B cell (primary cell): ENCODE measurements at regions not wholly inside any gene's neighbourhood (a gene's known extent, or its start where the extent isn't known, plus 50 kb on each side); places are given as distances from the start of the nearest gene placed in this dataset.

Experiments used
- EZH2 ChIP-seq: IDR thresholded peaks from 2 replicates; pipeline ENCODE4 v1.6.1; 2012; ENCODE audit warnings: borderline replicate concordance, low read depth, mild to moderate bottlenecking, moderate library complexity, low read length; ENCODE audit not compliant: insufficient read depth, poor library complexity, severe bottlenecking
- TF ChIP-seq, protein P1 (sequence below): fragments of 200-600 bp; IDR thresholded peaks from one replicate; pipeline ENCODE4 v1.8.0; 2022; ENCODE audit warnings: antibody characterized with exemption, mild to moderate bottlenecking

DNA sequence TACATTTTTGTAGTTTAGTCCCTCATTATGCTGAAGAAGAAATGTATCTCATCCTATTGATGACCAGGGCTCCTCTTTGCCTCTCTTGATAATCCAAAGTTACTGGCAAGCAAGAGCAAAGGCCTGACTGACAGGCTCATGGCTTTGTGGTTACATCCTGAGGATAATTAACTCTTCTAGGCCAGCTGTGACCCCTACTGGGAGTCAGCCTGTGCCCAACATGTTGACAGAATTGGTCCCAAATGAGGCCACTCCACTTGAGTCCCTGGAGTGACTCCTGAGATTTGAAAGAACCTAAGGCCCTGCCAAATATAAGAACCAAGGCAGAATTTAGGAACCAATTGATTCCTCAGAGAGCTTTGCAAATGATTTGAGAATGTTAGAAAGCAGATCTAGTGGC lies 973.8 kb upstream of the CELF4 start:
- TF ChIP-seq, protein P1, sequence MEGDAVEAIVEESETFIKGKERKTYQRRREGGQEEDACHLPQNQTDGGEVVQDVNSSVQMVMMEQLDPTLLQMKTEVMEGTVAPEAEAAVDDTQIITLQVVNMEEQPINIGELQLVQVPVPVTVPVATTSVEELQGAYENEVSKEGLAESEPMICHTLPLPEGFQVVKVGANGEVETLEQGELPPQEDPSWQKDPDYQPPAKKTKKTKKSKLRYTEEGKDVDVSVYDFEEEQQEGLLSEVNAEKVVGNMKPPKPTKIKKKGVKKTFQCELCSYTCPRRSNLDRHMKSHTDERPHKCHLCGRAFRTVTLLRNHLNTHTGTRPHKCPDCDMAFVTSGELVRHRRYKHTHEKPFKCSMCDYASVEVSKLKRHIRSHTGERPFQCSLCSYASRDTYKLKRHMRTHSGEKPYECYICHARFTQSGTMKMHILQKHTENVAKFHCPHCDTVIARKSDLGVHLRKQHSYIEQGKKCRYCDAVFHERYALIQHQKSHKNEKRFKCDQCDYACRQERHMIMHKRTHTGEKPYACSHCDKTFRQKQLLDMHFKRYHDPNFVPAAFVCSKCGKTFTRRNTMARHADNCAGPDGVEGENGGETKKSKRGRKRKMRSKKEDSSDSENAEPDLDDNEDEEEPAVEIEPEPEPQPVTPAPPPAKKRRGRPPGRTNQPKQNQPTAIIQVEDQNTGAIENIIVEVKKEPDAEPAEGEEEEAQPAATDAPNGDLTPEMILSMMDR: no peak
- TF ChIP-seq EZH2: no peak
